ENCODE measurements at regions not wholly inside any gene's neighbourhood (a gene's known extent, or its start where the extent isn't known, plus 50 kb on each side); places are given as distances from the start of the nearest gene placed in this dataset.

- TF ChIP-seq CTCF (IDR thresholded peaks at IDR 0.05): no peak
- no peak for TF ChIP-seq RAD21 (conservative IDR thresholded peaks at IDR 0.05 in 1 of 2, IDR thresholded peaks at IDR 0.05 in 1 of 2)
- TF ChIP-seq POLR2A (IDR thresholded peaks at IDR 0.05; ENCODE audit: low read length): no peak
- TF ChIP-seq HDAC2 (IDR thresholded peaks at IDR 0.05): no peak
- no peak for TF ChIP-seq CEBPB (IDR thresholded peaks at IDR 0.05)
These were observed 63.2 kb downstream of the NPY1R start for GRCh38 chr4:163269166-163269565.

Data from A549 (cell line).